H1 (cell line): ENCODE measurements at regions not wholly inside any gene's neighbourhood (a gene's known extent, or its start where the extent isn't known, plus 50 kb on each side); places are given as distances from the start of the nearest gene placed in this dataset.

ENCODE experiments used
- CTCF ChIA-PET: fragments of 300-600 bp; sonication (Branson Sonifier 250); formaldehyde crosslinking; loops from one replicate; lab custom pipeline; 2021; ENCODE audit not compliant: partially characterized antibody; lab: Charles Lee
- POLR2A ChIA-PET: fragments of 300-600 bp; sonication (Branson Sonifier 250); formaldehyde crosslinking; loops from one replicate; lab custom pipeline; 2021; ENCODE audit warnings: inconsistent platforms; ENCODE audit not compliant: partially characterized antibody; lab: Charles Lee
- DNase-seq, 2 experiments: peaks; one replicate each; pipeline versions ENCODE4 v3.0.0 to v3.0.0-alpha.2; 2010 to 2022; ENCODE audit warnings: low spot score in 2 of 2, low read depth in 1 of 2, mixed read lengths in 1 of 2
- FAIRE-seq: peaks from 2 replicates; lab custom pipeline; 2011; peaks lifted over from hg19 to GRCh38; lab: Jason Lieb, UNC
- H2AFZ ChIP-seq: 2 replicates; pipeline ENCODE4 v1.8.1; 2012; ENCODE audit warnings: low read length, inconsistent platforms
- H2AK5ac ChIP-seq: 2 replicates; pipeline ENCODE4 v1.6.1; 2013; ENCODE audit warnings: low read depth, low read length
- H2BK120ac ChIP-seq: replicated peaks from 2 replicates; pipeline ENCODE3; 2013; ENCODE audit warnings: low read depth, low read length, inconsistent platforms
- H2BK12ac ChIP-seq: 2 replicates; pipeline ENCODE4 v1.6.1; 2013; ENCODE audit warnings: low read depth, low read length
- H2BK15ac ChIP-seq: 2 replicates; pipeline ENCODE4 v1.6.1; 2013; ENCODE audit warnings: low read length
- H2BK20ac ChIP-seq: 2 replicates; pipeline ENCODE4 v1.6.1; 2013; ENCODE audit warnings: low read length
- H2BK5ac ChIP-seq: 2 replicates; pipeline ENCODE4 v1.6.1; 2013; ENCODE audit warnings: low read depth, low read length
- H3K14ac ChIP-seq: 2 replicates; pipeline ENCODE4 v1.6.1; 2013; ENCODE audit warnings: inconsistent platforms; ENCODE audit not compliant: insufficient read length
- H3K18ac ChIP-seq: 2 replicates; pipeline ENCODE4 v1.6.1; 2013; ENCODE audit warnings: low read length; ENCODE audit errors: extremely low read depth
- H3K23ac ChIP-seq: 2 replicates; pipeline ENCODE4 v1.6.1; 2013; ENCODE audit warnings: inconsistent platforms; ENCODE audit not compliant: insufficient read length
- H3K23me2 ChIP-seq: 2 replicates; pipeline ENCODE4 v1.6.1; 2013; ENCODE audit warnings: low read depth, low read length
- H3K27ac ChIP-seq: 2 replicates; pipeline ENCODE4 v1.6.1; 2011; ENCODE audit warnings: low read depth, low read length, inconsistent platforms
- H3K27me3 ChIP-seq, 4 experiments: replicated peaks in 1 of 4; 1 replicate in 1 of 4; 2 replicates in 3 of 4; pipeline versions ENCODE4 v1.6.1 to v1.8.1; 2011 to 2013; ENCODE audit warnings: low read length in 3 of 4, mild to moderate bottlenecking in 3 of 4, inconsistent platforms in 2 of 4, mixed read lengths in 2 of 4, moderate library complexity in 1 of 4; ENCODE audit not compliant: control insufficient read depth in 3 of 4, insufficient read depth in 3 of 4; ENCODE audit errors: extremely low read depth in 1 of 4
- H3K36me3 ChIP-seq, 4 experiments: 2 replicates each; pipeline versions ENCODE4 v1.6.1 to v1.8.1; 2011 to 2013; ENCODE audit warnings: mild to moderate bottlenecking in 4 of 4, low read length in 3 of 4, moderate library complexity in 2 of 4, control low read depth in 1 of 4, inconsistent platforms in 1 of 4; ENCODE audit not compliant: insufficient read depth in 4 of 4, control insufficient read depth in 2 of 4
- H3K4ac ChIP-seq: replicated peaks from 2 replicates; pipeline ENCODE3; 2013; ENCODE audit warnings: low read length, low read depth, mixed read lengths, inconsistent platforms; ENCODE audit not compliant: insufficient read length
- H3K4me1 ChIP-seq, 4 experiments: replicated peaks in 1 of 4; 1 replicate in 1 of 4; 2 replicates in 3 of 4; pipeline versions ENCODE4 v1.6.1 to v1.8.1; 2011 to 2013; ENCODE audit warnings: low read length in 3 of 4, inconsistent platforms in 2 of 4, mixed read lengths in 1 of 4; ENCODE audit not compliant: insufficient read depth in 4 of 4, control insufficient read depth in 3 of 4
- H3K4me2 ChIP-seq, 2 experiments: 2 replicates each; pipeline versions ENCODE4 v1.6.1 to v1.8.1; 2011 to 2013; ENCODE audit warnings: low read depth in 2 of 2, low read length in 2 of 2, control low read depth in 1 of 2, inconsistent platforms in 1 of 2, mild to moderate bottlenecking in 1 of 2; ENCODE audit not compliant: insufficient read depth in 1 of 2
- H3K4me3 ChIP-seq, 4 experiments: fragments of 200-600, 300-600 bp in 1 of 4; sonication (generic), shearing (Covaris generic), sonication (Bioruptor Twin) in 1 of 4; 2 replicates each; pipeline versions ENCODE4 v1.5.1 to v1.8.1; 2011 to 2016; ENCODE audit warnings: low read length in 4 of 4, low read depth in 3 of 4, control low read depth in 2 of 4, inconsistent platforms in 2 of 4, mild to moderate bottlenecking in 2 of 4, mixed read lengths in 1 of 4, moderate library complexity in 1 of 4; ENCODE audit not compliant: insufficient read depth in 2 of 4; ENCODE audit errors: extremely low read depth in 1 of 4
- H3K56ac ChIP-seq: replicated peaks from 2 replicates; pipeline ENCODE3; 2013; ENCODE audit warnings: low read depth, mild to moderate bottlenecking, mixed read lengths, low read length, inconsistent platforms; ENCODE audit not compliant: insufficient read length
- H3K79me1 ChIP-seq: 2 replicates; pipeline ENCODE4 v1.6.1; 2013; ENCODE audit warnings: low read depth, low read length, control low read depth
- H3K79me2 ChIP-seq, 2 experiments: 2 replicates each; pipeline versions ENCODE4 v1.6.1 to v1.8.1; 2012 to 2013; ENCODE audit warnings: low read length in 2 of 2, mild to moderate bottlenecking in 2 of 2, inconsistent platforms in 1 of 2; ENCODE audit not compliant: insufficient read depth in 2 of 2, control insufficient read depth in 1 of 2
- H3K9ac ChIP-seq, 4 experiments: replicated peaks in 1 of 4; 1 replicate in 1 of 4; 2 replicates in 3 of 4; pipeline versions ENCODE4 v1.6.1 to v1.8.1; 2011 to 2013; ENCODE audit warnings: low read depth in 3 of 4, low read length in 3 of 4, control low read depth in 2 of 4, mild to moderate bottlenecking in 2 of 4, moderate library complexity in 2 of 4, inconsistent platforms in 1 of 4; ENCODE audit errors: extremely low read depth in 1 of 4
- H3K9me3 ChIP-seq, 2 experiments: 2 replicates each; pipeline versions ENCODE4 v1.6.1 to v1.8.1; 2012 to 2013; ENCODE audit warnings: mild to moderate bottlenecking in 2 of 2, moderate library complexity in 2 of 2, control low read depth in 1 of 2, inconsistent platforms in 1 of 2, low read depth in 1 of 2, low read length in 1 of 2, mixed read lengths in 1 of 2; ENCODE audit not compliant: insufficient read depth in 2 of 2
- H4K20me1 ChIP-seq, 2 experiments: replicated peaks in 1 of 2; 2 replicates each; pipeline versions ENCODE3 to v1.8.1; 2011 to 2013; ENCODE audit warnings: inconsistent platforms in 2 of 2, low read length in 2 of 2, mild to moderate bottlenecking in 1 of 2; ENCODE audit not compliant: insufficient read depth in 2 of 2, control insufficient read depth in 1 of 2
- H4K5ac ChIP-seq: 2 replicates; pipeline ENCODE4 v1.6.1; 2013; ENCODE audit warnings: low read length, low read depth, mixed read lengths, inconsistent platforms; ENCODE audit not compliant: insufficient read length
- H4K8ac ChIP-seq: 2 replicates; pipeline ENCODE4 v1.8.0; 2013; ENCODE audit warnings: mild to moderate bottlenecking, moderate library complexity, low read length, inconsistent platforms; ENCODE audit not compliant: insufficient read depth; ENCODE audit errors: extremely low read depth
- H4K91ac ChIP-seq: replicated peaks from 2 replicates; pipeline ENCODE3; 2013; ENCODE audit warnings: low read length, mixed read lengths, inconsistent platforms; ENCODE audit not compliant: insufficient read length
- BCL11A ChIP-seq, 2 experiments: IDR thresholded peaks; one replicate each; pipeline ENCODE4 v1.6.1; 2011; ENCODE audit warnings: low read depth in 2 of 2, low read length in 2 of 2, mild to moderate bottlenecking in 2 of 2
- CBX5 ChIP-seq: fragments of 300-800, 300-1000 bp; sonication (generic); IDR thresholded peaks from 2 replicates; pipeline ENCODE4 v1.7.1; 2016; ENCODE audit warnings: antibody characterized with exemption, low read length, low read depth
- CBX8 ChIP-seq: fragments of 300-800, 300-1000 bp; sonication (generic); IDR thresholded peaks from 2 replicates; pipeline ENCODE4 v1.7.1; 2016; ENCODE audit warnings: low read depth, low read length, borderline replicate concordance
- EGR1 ChIP-seq: IDR thresholded peaks from 2 replicates; pipeline ENCODE4 v1.6.1; 2011; ENCODE audit warnings: low read depth, low read length, borderline replicate concordance
- EZH2 ChIP-seq: fragments of 200-600 bp; sonication (generic); IDR thresholded peaks from 2 replicates; pipeline ENCODE4 v1.7.1; 2012; ENCODE audit warnings: low read depth, mild to moderate bottlenecking, moderate library complexity, low read length, inconsistent platforms; ENCODE audit not compliant: severe bottlenecking
- GABPA ChIP-seq: IDR thresholded peaks from 2 replicates; pipeline ENCODE4 v1.6.1; 2011; ENCODE audit warnings: mild to moderate bottlenecking, low read length, moderate library complexity, borderline replicate concordance; ENCODE audit not compliant: insufficient read depth
- POLR2A ChIP-seq, 2 experiments: IDR thresholded peaks; 1 replicate in 1 of 2; 2 replicates in 1 of 2; pipeline ENCODE4 v1.6.1; 2011; ENCODE audit warnings: low read depth in 2 of 2, low read length in 2 of 2, mild to moderate bottlenecking in 2 of 2; ENCODE audit errors: control extremely low read depth in 1 of 2
- POLR2AphosphoS5 ChIP-seq: IDR thresholded peaks from 2 replicates; pipeline ENCODE4 v1.6.1; 2011; ENCODE audit warnings: low read depth, low read length
- SP1 ChIP-seq: IDR thresholded peaks from 2 replicates; pipeline ENCODE4 v1.6.1; 2011; ENCODE audit warnings: low read depth, low read length
- SP2 ChIP-seq: IDR thresholded peaks from 2 replicates; pipeline ENCODE4 v1.6.1; 2012; ENCODE audit warnings: mild to moderate bottlenecking, low read length, inconsistent platforms
- SP4 ChIP-seq: IDR thresholded peaks from 2 replicates; pipeline ENCODE4 v1.6.1; 2012; ENCODE audit warnings: low read length, inconsistent platforms
- YY1 ChIP-seq: IDR thresholded peaks from 2 replicates; pipeline ENCODE4 v1.6.1; 2011; ENCODE audit warnings: low read depth, mild to moderate bottlenecking, low read length
- TF ChIP-seq, protein P1 (sequence below), 3 experiments: IDR thresholded peaks; 1 replicate in 2 of 3; 2 replicates in 1 of 3; pipeline versions ENCODE4 v1.5.1 to v1.6.1; 2011; ENCODE audit warnings: low read length in 3 of 3, mild to moderate bottlenecking in 3 of 3, inconsistent platforms in 2 of 3, low read depth in 1 of 3, moderate library complexity in 1 of 3; ENCODE audit not compliant: insufficient read depth in 1 of 3; ENCODE audit errors: control extremely low read depth in 1 of 3

DNA sequence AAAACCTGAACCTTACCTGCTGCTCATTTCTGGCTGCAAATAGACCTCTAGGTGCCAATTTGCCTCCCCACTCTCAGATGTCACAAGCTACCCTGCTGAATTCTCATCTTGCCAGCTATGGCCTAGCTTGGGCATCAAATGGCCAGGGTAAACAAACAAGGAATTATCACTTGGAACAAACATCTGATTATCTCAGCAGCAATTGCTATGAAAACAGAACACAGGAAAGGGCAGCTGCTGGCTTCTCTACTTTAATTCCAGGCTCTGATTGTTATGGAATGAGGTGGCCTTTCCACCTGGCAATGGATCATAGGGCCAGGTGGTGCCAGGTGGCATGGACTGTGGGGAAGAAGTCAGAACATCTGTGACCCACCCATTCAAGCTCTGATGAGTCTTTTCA, 505.1 kb downstream of the TLR4 start:
- Histone ChIP-seq H3K4me2 (no peak overlapping the region), H2BK5ac (no peak overlapping the region), H2BK15ac (no peak overlapping the region), H3K23ac (no peak overlapping the region), H3K4me3 (no peak overlapping the region), H4K20me1 (no peaks in the 10 kb centered on the region), H4K8ac (no peak overlapping the region), H4K5ac (no peak overlapping the region), H3K56ac (no peak overlapping the region), H2AFZ (no peak overlapping the region; the same call in 1 of the 2 replicates), H2BK20ac (no peak overlapping the region), H3K79me2 (no peaks in the 10 kb centered on the region), H3K79me1 (no peaks in the 10 kb centered on the region), H3K4ac (no peak overlapping the region), H3K27ac (no peak overlapping the region), H2BK12ac (no peak overlapping the region), H2AK5ac (no peak overlapping the region), H4K91ac (no peak overlapping the region), H2BK120ac (no peak overlapping the region), H3K36me3 (no peaks in the 10 kb centered on the region), H3K27me3 (no peaks in the 10 kb centered on the region), H3K14ac (no peak overlapping the region), H3K4me1 (no peaks in the 10 kb centered on the region), H3K23me2 (no peaks in the 10 kb centered on the region), H3K9ac (no peak overlapping the region), H3K18ac (no peak overlapping the region), H3K9me3 (no peaks in the 10 kb centered on the region)
- ChIA-PET POLR2A (no interaction called here), CTCF (no interaction called here)
- FAIRE-seq, result no peak
- DNase-seq, result no peak
- no peak for TF ChIP-seq CBX5
- TF ChIP-seq POLR2AphosphoS5, result no peak
- TF ChIP-seq, protein P1, sequence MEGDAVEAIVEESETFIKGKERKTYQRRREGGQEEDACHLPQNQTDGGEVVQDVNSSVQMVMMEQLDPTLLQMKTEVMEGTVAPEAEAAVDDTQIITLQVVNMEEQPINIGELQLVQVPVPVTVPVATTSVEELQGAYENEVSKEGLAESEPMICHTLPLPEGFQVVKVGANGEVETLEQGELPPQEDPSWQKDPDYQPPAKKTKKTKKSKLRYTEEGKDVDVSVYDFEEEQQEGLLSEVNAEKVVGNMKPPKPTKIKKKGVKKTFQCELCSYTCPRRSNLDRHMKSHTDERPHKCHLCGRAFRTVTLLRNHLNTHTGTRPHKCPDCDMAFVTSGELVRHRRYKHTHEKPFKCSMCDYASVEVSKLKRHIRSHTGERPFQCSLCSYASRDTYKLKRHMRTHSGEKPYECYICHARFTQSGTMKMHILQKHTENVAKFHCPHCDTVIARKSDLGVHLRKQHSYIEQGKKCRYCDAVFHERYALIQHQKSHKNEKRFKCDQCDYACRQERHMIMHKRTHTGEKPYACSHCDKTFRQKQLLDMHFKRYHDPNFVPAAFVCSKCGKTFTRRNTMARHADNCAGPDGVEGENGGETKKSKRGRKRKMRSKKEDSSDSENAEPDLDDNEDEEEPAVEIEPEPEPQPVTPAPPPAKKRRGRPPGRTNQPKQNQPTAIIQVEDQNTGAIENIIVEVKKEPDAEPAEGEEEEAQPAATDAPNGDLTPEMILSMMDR (IDR thresholded peaks at IDR 0.05; ENCODE audit: control extremely low read depth in 1 of 3, insufficient read depth in 1 of 3, low read depth in 1 of 3, low read length in 3 of 3), result no peak
- TF ChIP-seq EZH2, result no peak
- TF ChIP-seq SP1, result no peak
- TF ChIP-seq POLR2A (IDR thresholded peaks at IDR 0.05; ENCODE audit: control extremely low read depth in 1 of 2, low read depth in 2 of 2, low read length in 2 of 2), result no peak
- TF ChIP-seq SP2, result no peak
- TF ChIP-seq YY1, result no peak
- no peak for TF ChIP-seq EGR1
- TF ChIP-seq GABPA, result no peak
- no peak for TF ChIP-seq CBX8
- TF ChIP-seq SP4, result no peak
- TF ChIP-seq BCL11A (IDR thresholded peaks at IDR 0.05; ENCODE audit: low read depth in 2 of 2, low read length in 2 of 2), result no peak
